GM12878 (cell line): ENCODE measurements at regions not wholly inside any gene's neighbourhood (a gene's known extent, or its start where the extent isn't known, plus 50 kb on each side); places are given as distances from the start of the nearest gene placed in this dataset.

ENCODE experiments used
- ATAC-seq: fragments of 200-7000 bp; cut with Tn5 transposase; 3 replicates; pipeline ENCODE4 v1.9.1; 2020; ENCODE audit warnings: mild to moderate bottlenecking, moderate library complexity
- BruUV-seq: library from RNA; stranded (reverse); fragments of 400-500 nt; replicated peaks from 2 replicates; lab custom pipeline; 2021; lab: Mats Ljungman, UMichigan
- CTCF ChIA-PET: fragments of 300-600 bp; sonication (Branson Sonifier 250); formaldehyde crosslinking; extraction: SDS; loops from one replicate; lab custom pipeline; 2021; ENCODE audit warnings: inconsistent platforms; lab: Yijun Ruan, JAX
- POLR2A ChIA-PET: fragments of 350-600 bp; formaldehyde crosslinking; extraction: SDS; loops from one replicate; lab custom pipeline; 2021; ENCODE audit warnings: inconsistent platforms; lab: Charles Lee
- RAD21 ChIA-PET: fragments of 300-600 bp; sonication (Branson Sonifier 250); formaldehyde crosslinking; loops from one replicate; lab custom pipeline; 2023; ENCODE audit warnings: antibody characterized with exemption; ENCODE audit not compliant: unreplicated experiment; lab: Charles Lee
- SMC1A ChIA-PET: fragments of 300-600 bp; sonication (Branson Sonifier 250); formaldehyde crosslinking; loops from one replicate; lab custom pipeline; 2023; ENCODE audit not compliant: unreplicated experiment, uncharacterized antibody; lab: Charles Lee
- DNase-seq: peaks from one replicate; pipeline ENCODE4 v3.0.0-alpha.2; 2011; ENCODE audit warnings: low read depth, low spot score
- FAIRE-seq: peaks from 3 replicates; lab custom pipeline; 2011; peaks lifted over from hg19 to GRCh38; lab: Jason Lieb, UNC
- H2AFZ ChIP-seq: 2 replicates; pipeline ENCODE4 v1.6.0; 2011; ENCODE audit warnings: low read depth, low read length, control low read depth; ENCODE audit not compliant: control insufficient read depth
- H3K27ac ChIP-seq: 2 replicates; pipeline ENCODE4 v1.5.1; 2011; ENCODE audit warnings: control low read depth; ENCODE audit not compliant: control insufficient read depth, insufficient read depth
- H3K27me3 ChIP-seq, 2 experiments: replicated peaks in 1 of 2; 2 replicates each; pipeline versions ENCODE4 v1.6.0 to v1.6.1; 2011; ENCODE audit warnings: low read length in 1 of 2; ENCODE audit not compliant: control insufficient read depth in 2 of 2, insufficient read depth in 2 of 2
- H3K36me3 ChIP-seq, 2 experiments: 2 replicates each; pipeline ENCODE4 v1.5.1; 2011; ENCODE audit warnings: low read length in 1 of 2; ENCODE audit not compliant: control insufficient read depth in 2 of 2, insufficient read depth in 2 of 2
- H3K4me1 ChIP-seq: 2 replicates; pipeline ENCODE4 v1.6.1; 2011; ENCODE audit warnings: mild to moderate bottlenecking, low read length, moderate library complexity, mixed read lengths; ENCODE audit not compliant: control insufficient read depth, insufficient read depth
- H3K4me2 ChIP-seq: 2 replicates; pipeline ENCODE4 v1.6.0; 2011; ENCODE audit warnings: control low read depth; ENCODE audit not compliant: control insufficient read depth, insufficient read depth
- H3K4me3 ChIP-seq: fragments of 200-600 bp; sonication (generic); 2 replicates; pipeline ENCODE4 v1.5.1; 2016
- H3K79me2 ChIP-seq: 2 replicates; pipeline ENCODE4 v1.6.0; 2011; ENCODE audit warnings: low read length; ENCODE audit not compliant: control insufficient read depth, insufficient read depth
- H3K9ac ChIP-seq: 2 replicates; pipeline ENCODE4 v1.8.0; 2011; ENCODE audit warnings: low read length, control low read depth, mixed read lengths; ENCODE audit not compliant: control insufficient read depth, insufficient read depth
- H3K9me3 ChIP-seq: replicated peaks from 3 replicates; pipeline ENCODE4 v1.5.1; 2011; ENCODE audit warnings: mild to moderate bottlenecking, low read length; ENCODE audit not compliant: control insufficient read depth, insufficient read depth
- H4K20me1 ChIP-seq: 2 replicates; pipeline ENCODE4 v1.6.0; 2011; ENCODE audit not compliant: control insufficient read depth, insufficient read depth
- CUX1 ChIP-seq: IDR thresholded peaks from 2 replicates; pipeline ENCODE4 v1.6.1; 2012; ENCODE audit warnings: improper control_type of control experiment, low read depth, low read length; ENCODE audit not compliant: insufficient replicate concordance
- DPF2 ChIP-seq: fragments of 450-650 bp; IDR thresholded peaks from 2 replicates; pipeline ENCODE4 v1.6.1; 2017; ENCODE audit warnings: mild to moderate bottlenecking
- E2F4 ChIP-seq: IDR thresholded peaks from 2 replicates; pipeline ENCODE4 v1.6.1; 2012; ENCODE audit warnings: low read depth, low read length, improper control_type of control experiment
- E2F8 ChIP-seq: fragments of 450-650 bp; IDR thresholded peaks from 2 replicates; pipeline ENCODE4 v1.6.1; 2018; ENCODE audit warnings: mild to moderate bottlenecking, low read depth, moderate library complexity; ENCODE audit not compliant: partially characterized antibody
- EP300 ChIP-seq, 2 experiments: fragments of 150-350 bp in 1 of 2; IDR thresholded peaks; 2 replicates each; pipeline ENCODE4 v1.6.1; 2011 to 2012; ENCODE audit warnings: low read depth in 2 of 2, low read length in 2 of 2, borderline replicate concordance in 1 of 2, improper control_type of control experiment in 1 of 2, inconsistent platforms in 1 of 2; ENCODE audit not compliant: control insufficient read depth in 1 of 2
- HDGF ChIP-seq: fragments of 450-650 bp; IDR thresholded peaks from 2 replicates; pipeline ENCODE4 v1.6.1; 2016; ENCODE audit warnings: antibody characterized with exemption
- MEF2B ChIP-seq: fragments of 450-650 bp; IDR thresholded peaks from 2 replicates; pipeline ENCODE4 v1.6.1; 2018; ENCODE audit warnings: mild to moderate bottlenecking, moderate library complexity; ENCODE audit not compliant: partially characterized antibody, poor library complexity, severe bottlenecking
- NBN ChIP-seq: fragments of 450-650 bp; IDR thresholded peaks from 2 replicates; pipeline ENCODE4 v1.6.1; 2016
- NR2C2 ChIP-seq: IDR thresholded peaks from 2 replicates; pipeline ENCODE4 v1.6.1; 2011; ENCODE audit warnings: borderline replicate concordance, low read depth; ENCODE audit not compliant: control insufficient read depth, insufficient read length
- REST ChIP-seq: IDR thresholded peaks from 2 replicates; pipeline ENCODE4 v1.6.1; 2012; ENCODE audit warnings: mild to moderate bottlenecking, low read depth, low read length
- STAT3 ChIP-seq: IDR thresholded peaks from 2 replicates; pipeline ENCODE4 v1.6.1; 2011; ENCODE audit warnings: low read depth, low read length, improper control_type of control experiment
- ZNF274 ChIP-seq: IDR thresholded peaks from one replicate; pipeline ENCODE4 v1.8.0; 2011; ENCODE audit not compliant: insufficient read length, insufficient read depth
- WGBS: methylation state at CpG from one replicate; pipeline ENCODE4 v1.1.6; 2016; ENCODE audit warnings: low lambda C conversion rate; ENCODE audit not compliant: insufficient replicate concordance, insufficient coverage; ENCODE audit errors: missing lambda C conversion rate; 5-methylcytosine and 5-hydroxymethylcytosine counted together
- in situ Hi-C: fragments of 300-500 bp; cut with MboI; formaldehyde crosslinking; loops from 9 replicates; pipeline ENCODE4 v1.14.3; 2018; ENCODE audit warnings: mixed read lengths
- intact Hi-C: fragments of 100-400 bp; cut with micrococcal nuclease; formaldehyde crosslinking; loops from one replicate; pipeline ENCODE4 v1.14.2; 2022; ENCODE audit not compliant: unreplicated experiment

- ChIA-PET SMC1A (no interaction called here), POLR2A (no interaction called here), CTCF (interaction anchor here (0.5 to 1.9 kb wide), 3 partner anchors 231 to 620 kb away, joined by 3 to 5 read pairs (median 5); no protein-coding TSS in a partner anchor), RAD21 (no interaction called here)
- BruUV-seq: no TSS peak
- ATAC-seq: no peak
- in situ Hi-C loops (no loop called here), intact Hi-C loops (no loop called here)
- no peaks in the 10 kb centered on the region for H4K20me1 ChIP-seq
- H2AFZ ChIP-seq: no peak overlapping the region
- no peaks in the 10 kb centered on the region for H3K9me3 ChIP-seq
- no peaks in the 10 kb centered on the region for H3K79me2 ChIP-seq
- no peak overlapping the region for H3K4me2 ChIP-seq
- FAIRE-seq: no peak
- WGBS: 44% methylated on average over 7 of the region's 7 CpGs
- no peak overlapping the region for H3K9ac ChIP-seq
- no peaks in the 10 kb centered on the region for H3K4me1 ChIP-seq
- no peaks in the 10 kb centered on the region for H3K36me3 ChIP-seq
- H3K27ac ChIP-seq: no peak overlapping the region
- DNase-seq: no peak
- no peak overlapping the region for H3K4me3 ChIP-seq
- H3K27me3 ChIP-seq: peaks cover 0 to 2% of the 10 kb centered on the region in 2 experiments; a peak in 1 of 4 replicates
- no peak for TF ChIP-seq STAT3
- TF ChIP-seq EP300 (IDR thresholded peaks at IDR 0.05; ENCODE audit: borderline replicate concordance in 1 of 2, control insufficient read depth in 1 of 2, low read depth in 2 of 2, low read length in 2 of 2): no peak
- no peak for TF ChIP-seq E2F8
- TF ChIP-seq E2F4: no peak
- no peak for TF ChIP-seq MEF2B
- no peak for TF ChIP-seq CUX1
- no peak for TF ChIP-seq ZNF274
- no peak for TF ChIP-seq REST
- TF ChIP-seq NR2C2: no peak
- no peak for TF ChIP-seq HDGF
- TF ChIP-seq NBN: no peak
- no peak for TF ChIP-seq DPF2
These were observed 239.5 kb upstream of the HES1 start for GRCh38 chr3:193896419-193896818.
